HepG2 (cell line): ENCODE measurements at regions not wholly inside any gene's neighbourhood (a gene's known extent, or its start where the extent isn't known, plus 50 kb on each side); places are given as distances from the start of the nearest gene placed in this dataset.

Experiments
- ATAC-seq: fragments of 200-7000 bp; cut with Tn5 transposase; 3 replicates; pipeline ENCODE4 v1.9.1; 2020; ENCODE audit warnings: mild to moderate bottlenecking, moderate library complexity
- BruUV-seq: library from RNA; stranded (reverse); fragments of 400-500 nt; replicated peaks from 2 replicates; lab custom pipeline; 2021; lab: Mats Ljungman, UMichigan
- CTCF ChIA-PET: fragments of 300-600 bp; formaldehyde crosslinking; extraction: SDS; loops from one replicate; lab custom pipeline; 2021; ENCODE audit warnings: low total read pairs, inconsistent platforms, low intra/inter-chr PET ratio; lab: Yijun Ruan, JAX
- POLR2A ChIA-PET: fragments of 350-600 bp; sonication (Branson Sonifier 250); formaldehyde crosslinking; loops from one replicate; lab custom pipeline; 2020; ENCODE audit warnings: antibody characterized with exemption, inconsistent platforms; lab: Yijun Ruan, JAX
- DNase-seq: peaks from one replicate; pipeline ENCODE4 v3.0.0-alpha.2; 2015; ENCODE audit warnings: low spot score
- FAIRE-seq: peaks from 3 replicates; lab custom pipeline; 2011; peaks lifted over from hg19 to GRCh38; lab: Jason Lieb, UNC
- H2AFZ ChIP-seq: one replicate; pipeline ENCODE4 v1.6.1; 2011; ENCODE audit warnings: low read length, inconsistent platforms
- H3K27ac ChIP-seq: fragments of 300-600 bp; 3 replicates; pipeline ENCODE4 v1.8.0; 2011; ENCODE audit warnings: mixed run types, mild to moderate bottlenecking, mixed read lengths, low read length, inconsistent platforms; ENCODE audit not compliant: insufficient read depth; ENCODE audit errors: extremely low read length
- H3K27me3 ChIP-seq, 2 experiments: fragments of 200-600 bp in 1 of 2; 2 replicates in 1 of 2; 3 replicates in 1 of 2; pipeline versions ENCODE4 v1.6.0 to v1.8.0; 2011; ENCODE audit warnings: low read length in 2 of 2, mild to moderate bottlenecking in 2 of 2, moderate library complexity in 2 of 2, inconsistent platforms in 1 of 2; ENCODE audit not compliant: insufficient read depth in 2 of 2, control insufficient read depth in 1 of 2
- H3K36me3 ChIP-seq, 2 experiments: fragments of 200-600 bp in 1 of 2; replicated peaks in 1 of 2; 2 replicates in 1 of 2; 3 replicates in 1 of 2; pipeline versions ENCODE4 v1.5.1 to v1.8.0; 2011; ENCODE audit warnings: low read length in 2 of 2, inconsistent platforms in 1 of 2; ENCODE audit not compliant: insufficient read depth in 2 of 2, control insufficient read depth in 1 of 2
- H3K4me1 ChIP-seq: 2 replicates; pipeline ENCODE4 v1.5.1; 2012; ENCODE audit warnings: low read length, inconsistent platforms; ENCODE audit not compliant: insufficient read depth
- H3K4me2 ChIP-seq: 2 replicates; pipeline ENCODE4 v1.6.0; 2011; ENCODE audit warnings: low read depth, low read length, inconsistent platforms
- H3K4me3 ChIP-seq, 3 experiments: fragments of 200-600 bp in 1 of 3; sonication (generic), shearing (Covaris generic) in 1 of 3; replicated peaks in 1 of 3; 2 replicates each; pipeline ENCODE4 v1.5.1; 2011 to 2016; ENCODE audit warnings: low read length in 3 of 3, inconsistent platforms in 2 of 3, low read depth in 2 of 3, mild to moderate bottlenecking in 2 of 3, control low read depth in 1 of 3, mixed read lengths in 1 of 3; ENCODE audit not compliant: insufficient read depth in 1 of 3
- H3K79me2 ChIP-seq: one replicate; pipeline ENCODE4 v1.6.1; 2011; ENCODE audit warnings: low read length, inconsistent platforms; ENCODE audit not compliant: insufficient read depth
- H3K9ac ChIP-seq: 2 replicates; pipeline ENCODE4 v1.6.0; 2011; ENCODE audit warnings: mild to moderate bottlenecking, low read depth, low read length, inconsistent platforms; ENCODE audit not compliant: insufficient read depth
- H3K9me3 ChIP-seq: 2 replicates; pipeline ENCODE4 v1.5.1; 2012; ENCODE audit warnings: mild to moderate bottlenecking, low read length
- H4K20me1 ChIP-seq: 2 replicates; pipeline ENCODE4 v1.6.0; 2011; ENCODE audit warnings: inconsistent platforms, mild to moderate bottlenecking, low read length, moderate library complexity; ENCODE audit not compliant: insufficient read depth
- KLF9 ChIP-seq: IDR thresholded peaks from 2 replicates; pipeline ENCODE4 v1.6.1; 2016; ENCODE audit warnings: low read depth
- LBX2 ChIP-seq: sonication (generic); formaldehyde crosslinking; IDR thresholded peaks from 2 replicates; pipeline ENCODE4 v1.5.0; 2020; ENCODE audit warnings: missing genetic modification reagents, mild to moderate bottlenecking, borderline replicate concordance
- MTF2 ChIP-seq: sonication (generic); formaldehyde crosslinking; IDR thresholded peaks from 2 replicates; pipeline ENCODE4 v1.5.0; 2020; ENCODE audit warnings: missing genetic modification reagents, borderline replicate concordance
- MXD1 ChIP-seq: sonication (generic); formaldehyde crosslinking; IDR thresholded peaks from 2 replicates; pipeline ENCODE4 v1.4.0; 2020; ENCODE audit warnings: mild to moderate bottlenecking, missing genetic modification reagents
- SMARCE1 ChIP-seq: fragments of 450-650 bp; IDR thresholded peaks from 2 replicates; pipeline ENCODE4 v1.6.1; 2017; ENCODE audit warnings: borderline replicate concordance
- TAF15 ChIP-seq: fragments of 200-400 bp; formaldehyde crosslinking; IDR thresholded peaks from one replicate; pipeline ENCODE4 v1.6.1; 2018; ENCODE audit warnings: mild to moderate bottlenecking, low read depth, low read length; ENCODE audit not compliant: poor library complexity, severe bottlenecking
- TEAD3 ChIP-seq: optimal IDR thresholded peaks from 2 replicates; pipeline ENCODE3; 2016; ENCODE audit warnings: borderline replicate concordance
- TOE1 ChIP-seq: sonication (generic); formaldehyde crosslinking; IDR thresholded peaks from 2 replicates; pipeline ENCODE4 v1.4.0; 2020; ENCODE audit warnings: mild to moderate bottlenecking, missing genetic modification reagents
- ZBTB1 ChIP-seq: sonication (generic); formaldehyde crosslinking; IDR thresholded peaks from 2 replicates; pipeline ENCODE4 v1.4.0; 2020; ENCODE audit warnings: missing genetic modification reagents, borderline replicate concordance
- ZNF333 ChIP-seq: sonication (generic); formaldehyde crosslinking; IDR thresholded peaks from 2 replicates; pipeline ENCODE4 v1.4.0; 2020; ENCODE audit warnings: mild to moderate bottlenecking, missing genetic modification reagents, borderline replicate concordance
- WGBS: methylation state at CpG from one replicate; pipeline ENCODE4 v1.1.6; 2017; ENCODE audit warnings: low lambda C conversion rate; 5-methylcytosine and 5-hydroxymethylcytosine counted together
- in situ Hi-C: cut with HindIII; loops from 2 replicates; pipeline ENCODE4 v1.10.0; 2017; ENCODE audit warnings: low pct_unique_long_range_greater_than_20kb; ENCODE audit not compliant: extremely low pct_ligation_motif_present
- intact Hi-C: fragments of 100-400 bp; cut with micrococcal nuclease; formaldehyde crosslinking; loops from one replicate; pipeline ENCODE4 v1.10.0; 2022; ENCODE audit not compliant: unreplicated experiment
- TF ChIP-seq, protein P1 (sequence below): sonication (generic); formaldehyde crosslinking; IDR thresholded peaks from 2 replicates; pipeline ENCODE4 v1.4.0; 2020; ENCODE audit warnings: mild to moderate bottlenecking, missing genetic modification reagents

DNA sequence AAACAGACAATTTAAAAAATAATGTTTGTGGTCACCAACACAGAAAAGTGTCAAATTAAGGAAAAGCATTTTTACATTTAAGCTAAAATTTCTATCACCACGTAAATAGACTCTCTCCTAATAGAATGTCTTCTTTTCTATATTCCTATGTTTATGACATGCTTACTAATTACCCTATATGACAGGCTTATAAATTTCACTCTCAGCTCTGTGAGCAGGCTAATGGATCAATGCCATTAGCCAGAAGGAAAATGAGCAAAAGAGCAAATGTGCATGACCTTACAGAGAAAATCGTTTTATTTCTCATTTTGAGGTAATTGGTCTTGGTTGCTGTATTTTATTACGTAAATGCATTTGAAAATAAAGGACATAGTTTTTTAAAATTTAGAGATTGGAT is 209.7 kb downstream of the TMX3 start:
- H3K9me3 ChIP-seq = no peaks in the 10 kb centered on the region
- H3K4me3 ChIP-seq = no peak overlapping the region
- no peak overlapping the region for H3K27ac ChIP-seq
- in situ Hi-C loops = no loop called here
- no peak overlapping the region for H3K4me2 ChIP-seq
- WGBS = 2% methylated on average over 3 of the region's 3 CpGs
- H2AFZ ChIP-seq = no peak overlapping the region
- no peak for FAIRE-seq
- H3K36me3 ChIP-seq = no peaks in the 10 kb centered on the region
- BruUV-seq = no TSS peak
- H3K27me3 ChIP-seq = no peaks in the 10 kb centered on the region
- DNase-seq = no peak
- CTCF ChIA-PET = no interaction called here
- intact Hi-C loops = no loop called here
- no peaks in the 10 kb centered on the region for H3K4me1 ChIP-seq
- H4K20me1 ChIP-seq = no peaks in the 10 kb centered on the region
- POLR2A ChIA-PET = no interaction called here
- no peak for ATAC-seq
- no peak for TF ChIP-seq KLF9 (CRISPR knock-in tag)
- TF ChIP-seq TEAD3 (CRISPR knock-in tag) = no peak
- TF ChIP-seq SMARCE1 = no peak
- TF ChIP-seq LBX2 (CRISPR knock-in tag) = no peak
- TF ChIP-seq ZNF333 (CRISPR knock-in tag) = no peak
- TF ChIP-seq TAF15 = no peak
- TF ChIP-seq TOE1 (CRISPR knock-in tag) = no peak
- no peak for TF ChIP-seq MXD1 (CRISPR knock-in tag)
- TF ChIP-seq ZBTB1 (CRISPR knock-in tag) = no peak
- TF ChIP-seq, protein P1, sequence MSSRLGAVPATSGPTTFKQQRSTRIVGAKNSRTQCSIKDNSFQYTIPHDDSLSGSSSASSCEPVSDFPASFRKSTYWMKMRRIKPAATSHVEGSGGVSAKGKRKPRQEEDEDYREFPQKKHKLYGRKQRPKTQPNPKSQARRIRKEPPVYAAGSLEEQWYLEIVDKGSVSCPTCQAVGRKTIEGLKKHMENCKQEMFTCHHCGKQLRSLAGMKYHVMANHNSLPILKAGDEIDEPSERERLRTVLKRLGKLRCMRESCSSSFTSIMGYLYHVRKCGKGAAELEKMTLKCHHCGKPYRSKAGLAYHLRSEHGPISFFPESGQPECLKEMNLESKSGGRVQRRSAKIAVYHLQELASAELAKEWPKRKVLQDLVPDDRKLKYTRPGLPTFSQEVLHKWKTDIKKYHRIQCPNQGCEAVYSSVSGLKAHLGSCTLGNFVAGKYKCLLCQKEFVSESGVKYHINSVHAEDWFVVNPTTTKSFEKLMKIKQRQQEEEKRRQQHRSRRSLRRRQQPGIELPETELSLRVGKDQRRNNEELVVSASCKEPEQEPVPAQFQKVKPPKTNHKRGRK (CRISPR knock-in tag) = no peak
- TF ChIP-seq MTF2 = no peak
- no peaks in the 10 kb centered on the region for H3K79me2 ChIP-seq
- no peak overlapping the region for H3K9ac ChIP-seq
